ENCODE measurements at regions not wholly inside any gene's neighbourhood (a gene's known extent, or its start where the extent isn't known, plus 50 kb on each side); places are given as distances from the start of the nearest gene placed in this dataset.

DNA sequence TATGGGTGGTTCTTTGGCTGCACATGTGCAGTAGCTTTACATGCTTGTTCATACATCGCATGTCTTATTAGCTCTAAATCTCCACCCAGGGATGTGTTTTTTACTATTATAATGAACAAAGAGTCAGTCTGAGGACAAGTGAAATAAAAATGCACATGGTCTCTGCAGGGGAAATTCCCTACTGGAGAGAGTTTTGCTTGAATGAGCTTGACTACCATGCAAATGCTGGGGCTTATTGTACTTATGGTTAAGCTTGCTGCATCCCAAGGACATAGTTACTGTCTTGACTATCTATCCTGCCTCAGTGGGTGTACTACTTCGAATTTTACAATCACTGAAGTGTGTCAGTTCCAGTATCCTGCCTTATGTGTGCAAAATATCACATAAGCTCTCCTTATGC lies 362.7 kb downstream of the TDRD15 start:
- TF ChIP-seq, protein P1, sequence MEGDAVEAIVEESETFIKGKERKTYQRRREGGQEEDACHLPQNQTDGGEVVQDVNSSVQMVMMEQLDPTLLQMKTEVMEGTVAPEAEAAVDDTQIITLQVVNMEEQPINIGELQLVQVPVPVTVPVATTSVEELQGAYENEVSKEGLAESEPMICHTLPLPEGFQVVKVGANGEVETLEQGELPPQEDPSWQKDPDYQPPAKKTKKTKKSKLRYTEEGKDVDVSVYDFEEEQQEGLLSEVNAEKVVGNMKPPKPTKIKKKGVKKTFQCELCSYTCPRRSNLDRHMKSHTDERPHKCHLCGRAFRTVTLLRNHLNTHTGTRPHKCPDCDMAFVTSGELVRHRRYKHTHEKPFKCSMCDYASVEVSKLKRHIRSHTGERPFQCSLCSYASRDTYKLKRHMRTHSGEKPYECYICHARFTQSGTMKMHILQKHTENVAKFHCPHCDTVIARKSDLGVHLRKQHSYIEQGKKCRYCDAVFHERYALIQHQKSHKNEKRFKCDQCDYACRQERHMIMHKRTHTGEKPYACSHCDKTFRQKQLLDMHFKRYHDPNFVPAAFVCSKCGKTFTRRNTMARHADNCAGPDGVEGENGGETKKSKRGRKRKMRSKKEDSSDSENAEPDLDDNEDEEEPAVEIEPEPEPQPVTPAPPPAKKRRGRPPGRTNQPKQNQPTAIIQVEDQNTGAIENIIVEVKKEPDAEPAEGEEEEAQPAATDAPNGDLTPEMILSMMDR (IDR thresholded peaks at IDR 0.05) = no peak
- TF ChIP-seq RCOR1 (IDR thresholded peaks at IDR 0.05; ENCODE audit: low read depth, low read length) = no peak
- no peak for TF ChIP-seq REST (IDR thresholded peaks at IDR 0.05)
- TF ChIP-seq POLR2A (IDR thresholded peaks at IDR 0.05; ENCODE audit: low read length) = no peak
- no peak for TF ChIP-seq RFX5 (IDR thresholded peaks at IDR 0.05)
- no peak for TF ChIP-seq TFCP2L1 (CRISPR knock-in tag; IDR thresholded peaks at IDR 0.05)
